Endothelial cell of umbilical vein (primary cell): ENCODE measurements at regions not wholly inside any gene's neighbourhood (a gene's known extent, or its start where the extent isn't known, plus 50 kb on each side); places are given as distances from the start of the nearest gene placed in this dataset.

Experiments
- BruUV-seq: library from RNA; stranded (reverse); fragments of 400-500 nt; replicated peaks from 2 replicates; lab custom pipeline; 2021; lab: Mats Ljungman, UMichigan
- CTCF ChIA-PET: fragments of 300-600, 350-600 bp; sonication (Branson Sonifier 250); formaldehyde crosslinking; loops from one replicate; lab custom pipeline; 2021; ENCODE audit warnings: antibody characterized with exemption, inconsistent platforms; lab: Charles Lee
- POLR2A ChIA-PET: fragments of 300-600, 350-600 bp; sonication (Branson Sonifier 250); formaldehyde crosslinking; loops from one replicate; lab custom pipeline; 2021; ENCODE audit warnings: antibody characterized with exemption, inconsistent platforms; lab: Charles Lee
- DNase-seq: peaks from one replicate; pipeline ENCODE4 v3.0.0-alpha.2; 2011; ENCODE audit warnings: low read depth, low spot score
- FAIRE-seq: peaks from 2 replicates; lab custom pipeline; 2011; peaks lifted over from hg19 to GRCh38; lab: Jason Lieb, UNC
- H2AFZ ChIP-seq: 2 replicates; pipeline ENCODE4 v1.6.0; 2012; ENCODE audit warnings: low read depth, low read length, control low read depth, inconsistent platforms
- H3K27ac ChIP-seq: 2 replicates; pipeline ENCODE4 v1.5.1; 2011; ENCODE audit warnings: low read depth, mild to moderate bottlenecking, control low read depth, low read length, moderate library complexity; ENCODE audit not compliant: insufficient read depth
- H3K27me3 ChIP-seq, 2 experiments: 2 replicates each; pipeline versions ENCODE4 v1.6.0 to v1.6.1; 2011; ENCODE audit warnings: low read length in 2 of 2, mixed read lengths in 1 of 2; ENCODE audit not compliant: control insufficient read depth in 2 of 2, insufficient read depth in 2 of 2
- H3K36me3 ChIP-seq, 2 experiments: 2 replicates in 1 of 2; 3 replicates in 1 of 2; pipeline ENCODE4 v1.5.1; 2011; ENCODE audit warnings: low read length in 2 of 2, mild to moderate bottlenecking in 1 of 2, moderate library complexity in 1 of 2; ENCODE audit not compliant: control insufficient read depth in 2 of 2, insufficient read depth in 2 of 2; ENCODE audit errors: extremely low read depth in 1 of 2
- H3K4me1 ChIP-seq: 3 replicates; pipeline ENCODE4 v1.5.1; 2011; ENCODE audit warnings: mild to moderate bottlenecking, low read length; ENCODE audit not compliant: control insufficient read depth, insufficient read depth; ENCODE audit errors: extremely low read depth
- H3K4me2 ChIP-seq: 2 replicates; pipeline ENCODE4 v1.6.1; 2011; ENCODE audit warnings: low read length, control low read depth, mixed read lengths; ENCODE audit not compliant: insufficient read depth
- H3K4me3 ChIP-seq, 3 experiments: fragments of 200-600 bp in 1 of 3; sonication (generic), shearing (Covaris generic) in 1 of 3; replicated peaks in 1 of 3; 2 replicates each; pipeline ENCODE4 v1.5.1; 2011 to 2016; ENCODE audit warnings: control low read depth in 3 of 3, low read length in 3 of 3, mild to moderate bottlenecking in 2 of 3, inconsistent platforms in 1 of 3, low read depth in 1 of 3, moderate library complexity in 1 of 3; ENCODE audit not compliant: insufficient read depth in 1 of 3
- H3K79me2 ChIP-seq: 2 replicates; pipeline ENCODE4 v1.6.0; 2012; ENCODE audit warnings: low read length, inconsistent platforms; ENCODE audit not compliant: control insufficient read depth, insufficient read depth
- H3K9ac ChIP-seq: replicated peaks from 2 replicates; pipeline ENCODE3; 2011; ENCODE audit warnings: low read length, control low read depth; ENCODE audit not compliant: insufficient read depth; ENCODE audit errors: extremely low read depth
- H3K9me1 ChIP-seq: replicated peaks from 3 replicates; pipeline ENCODE4 v1.6.0; 2011; ENCODE audit warnings: mild to moderate bottlenecking, low read length; ENCODE audit not compliant: control insufficient read depth, insufficient read depth; ENCODE audit errors: extremely low read depth
- H3K9me3 ChIP-seq: replicated peaks from 2 replicates; pipeline ENCODE4 v1.5.1; 2012; ENCODE audit warnings: low read length, inconsistent platforms; ENCODE audit not compliant: control insufficient read depth, insufficient read depth
- H4K20me1 ChIP-seq: replicated peaks from 2 replicates; pipeline ENCODE3; 2011; ENCODE audit warnings: mild to moderate bottlenecking, low read length; ENCODE audit not compliant: control insufficient read depth, insufficient read depth; ENCODE audit errors: extremely low read depth
- CTCF ChIP-seq, 2 donors: IDR thresholded peaks; 1 replicate in 1 of 2; 2 replicates in 1 of 2; pipeline ENCODE4 v1.5.1; 2011; ENCODE audit warnings: low read length in 2 of 2, mild to moderate bottlenecking in 2 of 2, moderate library complexity in 2 of 2, control low read depth in 1 of 2, inconsistent platforms in 1 of 2, low read depth in 1 of 2; ENCODE audit not compliant: insufficient read depth in 1 of 2; ENCODE audit errors: extremely low read depth in 1 of 2
- EZH2 ChIP-seq: IDR thresholded peaks from 2 replicates; pipeline ENCODE4 v1.6.1; 2012; ENCODE audit warnings: borderline replicate concordance, low read depth, mild to moderate bottlenecking, moderate library complexity, low read length, inconsistent platforms; ENCODE audit not compliant: severe bottlenecking
- FOS ChIP-seq: IDR thresholded peaks from 2 replicates; pipeline ENCODE4 v1.6.1; 2011; ENCODE audit warnings: mild to moderate bottlenecking, low read length, moderate library complexity, borderline replicate concordance; ENCODE audit not compliant: insufficient read depth
- GATA2 ChIP-seq: IDR thresholded peaks from 2 replicates; pipeline ENCODE4 v1.7.0; 2011; ENCODE audit warnings: low read depth, mild to moderate bottlenecking, moderate library complexity, mixed read lengths, low read length; ENCODE audit not compliant: insufficient read length, insufficient read depth
- JUN ChIP-seq: IDR thresholded peaks from 2 replicates; pipeline ENCODE4 v1.6.1; 2011; ENCODE audit warnings: borderline replicate concordance, low read depth; ENCODE audit not compliant: insufficient read length, insufficient read depth
- MAX ChIP-seq: IDR thresholded peaks from 2 replicates; pipeline ENCODE4 v1.6.1; 2011; ENCODE audit not compliant: insufficient read depth, insufficient read length
- MYC ChIP-seq: IDR thresholded peaks from one replicate; pipeline ENCODE4 v1.6.1; 2011; ENCODE audit warnings: mild to moderate bottlenecking, low read depth, low read length
- POLR2A ChIP-seq: IDR thresholded peaks from 2 replicates; pipeline ENCODE4 v1.6.1; 2012; ENCODE audit warnings: low read depth, mild to moderate bottlenecking, control low read depth, low read length
- POLR2AphosphoS5 ChIP-seq: IDR thresholded peaks from 2 replicates; pipeline ENCODE4 v1.6.1; 2012; ENCODE audit warnings: low read depth, mild to moderate bottlenecking, control low read depth, low read length, moderate library complexity; ENCODE audit not compliant: insufficient read depth
- dilution Hi-C: fragments of 300-500 bp; cut with MboI; formaldehyde crosslinking; loops from one replicate; pipeline ENCODE4 v1.15.0; 2019; ENCODE audit warnings: low sequenced_read_pairs; ENCODE audit not compliant: extremely low pct_ligation_motif_present
- intact Hi-C: fragments of 100-400 bp; cut with micrococcal nuclease; formaldehyde crosslinking; loops from one replicate; pipeline ENCODE4 v1.10.0; 2022

- no TSS peak for BruUV-seq
- DNase-seq: no peak
- H3K4me2 ChIP-seq: no peak overlapping the region
- TF ChIP-seq MYC (no peak), POLR2A (no peak), JUN (no peak), CTCF (IDR thresholded peaks at IDR 0.05; ENCODE audit: extremely low read depth in 1 of 2, insufficient read depth in 1 of 2, low read depth in 1 of 2, low read length in 2 of 2) (no peak), FOS (no peak), POLR2AphosphoS5 (no peak), MAX (no peak), GATA2 (no peak), EZH2 (no peak)
- intact Hi-C loops (no loop called here), dilution Hi-C loops (no loop called here)
- CTCF ChIA-PET: interaction anchor here (1.0 to 2.6 kb wide), 4 partner anchors 10 to 198 kb away, joined by 3 to 12 read pairs (median 4); no protein-coding TSS in a partner anchor
- H4K20me1 ChIP-seq: no peaks in the 10 kb centered on the region
- H3K4me3 ChIP-seq: no peak overlapping the region
- H2AFZ ChIP-seq: no peak overlapping the region
- no peaks in the 10 kb centered on the region for H3K79me2 ChIP-seq
- no peak for FAIRE-seq
- H3K27me3 ChIP-seq: no peaks in the 10 kb centered on the region
- H3K9me3 ChIP-seq: no peaks in the 10 kb centered on the region
- H3K36me3 ChIP-seq: no peaks in the 10 kb centered on the region
- H3K9ac ChIP-seq: no peak overlapping the region
- H3K4me1 ChIP-seq: no peaks in the 10 kb centered on the region
- no peaks in the 10 kb centered on the region for H3K9me1 ChIP-seq
- H3K27ac ChIP-seq: no peak overlapping the region
- POLR2A ChIA-PET: no interaction called here
Measured at GRCh38 chr2:71951718-71952404, 195.8 kb downstream of the CYP26B1 start.
